GM19397 (cell line): ENCODE measurements at regions not wholly inside any gene's neighbourhood (a gene's known extent, or its start where the extent isn't known, plus 50 kb on each side); places are given as distances from the start of the nearest gene placed in this dataset.
"Not testable (repeated sequence)": the region's sequence is repeated elsewhere in the genome, so short reads cannot be mapped to it uniquely, and the experiment has no call there.

Experiments
- ATAC-seq: cut with Tn5 transposase; IDR thresholded peaks from one replicate; pipeline ENCODE4 v1.9.1; 2021; ENCODE audit warnings: mild to moderate bottlenecking, moderate library complexity; ENCODE audit not compliant: unreplicated experiment

- ATAC-seq: no peak
Observed at GRCh38 chr3:86794361-86795065, 196.4 kb downstream of the VGLL3 start.

GRCh38 chr3:86793786-86794185 is 197.2 kb downstream of the VGLL3 start:
- ATAC-seq: no peak

- ATAC-seq: no peak
Observed at GRCh38 chr3:86792316-86792715, 198.6 kb downstream of the VGLL3 start.

GRCh38 chr3:86790884-86791549 is 199.9 kb downstream of the VGLL3 start:
- ATAC-seq: no peak

GRCh38 chr3:86788371-86788770 is 202.6 kb downstream of the VGLL3 start:
- ATAC-seq: no peak

GRCh38 chr3:86787091-86787490 is 203.9 kb downstream of the VGLL3 start:
- ATAC-seq: no peak

GRCh38 chr3:86785386-86785785 is 205.6 kb downstream of the VGLL3 start:
- ATAC-seq: no peak

- no peak for ATAC-seq
Observed at GRCh38 chr3:86782866-86783265, 208.1 kb downstream of the VGLL3 start.

- ATAC-seq: no peak
Observed at GRCh38 chr3:86782286-86782685, 208.7 kb downstream of the VGLL3 start.

- no peak for ATAC-seq
Observed at GRCh38 chr3:86774082-86774691, 216.8 kb downstream of the VGLL3 start.

- no peak for ATAC-seq
Observed at GRCh38 chr3:86772699-86773098, 218.2 kb downstream of the VGLL3 start.

GRCh38 chr3:86771741-86772512 is 219.0 kb downstream of the VGLL3 start:
- no peak for ATAC-seq

GRCh38 chr3:86766331-86766730 is 224.6 kb downstream of the VGLL3 start:
- no peak for ATAC-seq

- not testable (repeated sequence) for ATAC-seq
Observed at GRCh38 chr3:86757322-86758179, 233.4 kb downstream of the VGLL3 start.

GRCh38 chr3:86748015-86748414 is 242.9 kb downstream of the VGLL3 start:
- ATAC-seq: no peak

GRCh38 chr3:86744051-86744450 is 246.9 kb downstream of the VGLL3 start:
- ATAC-seq: no peak

- ATAC-seq: no peak
Observed at GRCh38 chr3:86743233-86743632, 247.7 kb downstream of the VGLL3 start.

- no peak for ATAC-seq
Observed at GRCh38 chr3:86740751-86741150, 250.2 kb downstream of the VGLL3 start.

- ATAC-seq: no peak
Observed at GRCh38 chr3:86739244-86739643, 251.7 kb downstream of the VGLL3 start.

GRCh38 chr3:86738684-86739083 is 252.3 kb downstream of the VGLL3 start:
- no peak for ATAC-seq
